HL-60 (cell line): ENCODE measurements at regions not wholly inside any gene's neighbourhood (a gene's known extent, or its start where the extent isn't known, plus 50 kb on each side); places are given as distances from the start of the nearest gene placed in this dataset.

ENCODE experiments used
- CTCF ChIP-seq: IDR thresholded peaks from one replicate; pipeline ENCODE4 v1.5.1; 2011; ENCODE audit warnings: low read length, control low read depth, inconsistent platforms; ENCODE audit not compliant: insufficient read depth
- POLR2AphosphoS5 ChIP-seq: IDR thresholded peaks from 2 replicates; pipeline ENCODE4 v1.6.1; 2012; ENCODE audit warnings: low read depth
- REST ChIP-seq: IDR thresholded peaks from 2 replicates; pipeline ENCODE4 v1.6.1; 2012; ENCODE audit warnings: low read depth; ENCODE audit not compliant: insufficient replicate concordance

- peak; percentile 76 for TF ChIP-seq CTCF
- no peak for TF ChIP-seq REST
- no peak for TF ChIP-seq POLR2AphosphoS5
These were observed 130.0 kb upstream of the KCNJ15 start for GRCh38 chr21:38126666-38127303.
